OCI-LY1 (cell line): ENCODE measurements at regions not wholly inside any gene's neighbourhood (a gene's known extent, or its start where the extent isn't known, plus 50 kb on each side); places are given as distances from the start of the nearest gene placed in this dataset.

Experiments used
- H2AFZ ChIP-seq: fragments of 200-600 bp; sonication (generic), shearing (Covaris generic); 2 replicates; pipeline ENCODE4 v1.6.0; 2014; ENCODE audit warnings: antibody characterized with exemption, mild to moderate bottlenecking, low read length
- H3F3A ChIP-seq: fragments of 200-600 bp; sonication (generic), shearing (Covaris generic); 2 replicates; pipeline ENCODE4 v1.6.0; 2014; ENCODE audit warnings: mild to moderate bottlenecking, antibody characterized with exemption, low read length, moderate library complexity; ENCODE audit not compliant: insufficient read depth
- H3K27ac ChIP-seq: fragments of 200-600 bp; sonication (generic); 2 replicates; pipeline ENCODE4 v1.5.1; 2014; ENCODE audit warnings: low read length, mixed run types, mild to moderate bottlenecking, low read depth; ENCODE audit not compliant: poor library complexity, severe bottlenecking
- H3K27me3 ChIP-seq: fragments of 200-600 bp; sonication (generic); 2 replicates; pipeline ENCODE4 v1.6.0; 2014; ENCODE audit warnings: antibody characterized with exemption, mild to moderate bottlenecking, low read length, moderate library complexity; ENCODE audit not compliant: insufficient read depth
- H3K36me3 ChIP-seq: fragments of 200-600 bp; sonication (generic); 2 replicates; pipeline ENCODE4 v1.6.1; 2014; ENCODE audit warnings: mild to moderate bottlenecking, antibody characterized with exemption, low read length, moderate library complexity, mixed read lengths; ENCODE audit not compliant: insufficient read depth
- H3K4me1 ChIP-seq: fragments of 200-600 bp; sonication (generic); 2 replicates; pipeline ENCODE4 v1.5.1; 2014; ENCODE audit warnings: mild to moderate bottlenecking, low read length, moderate library complexity; ENCODE audit not compliant: insufficient read depth, severe bottlenecking
- H3K4me2 ChIP-seq: fragments of 200-600 bp; sonication (generic), shearing (Covaris generic); 2 replicates; pipeline ENCODE4 v1.6.1; 2014; ENCODE audit warnings: low read length
- H3K4me3 ChIP-seq: fragments of 200-600 bp; sonication (generic); 2 replicates; pipeline ENCODE4 v1.5.1; 2014; ENCODE audit warnings: low read length, low read depth, mild to moderate bottlenecking, mixed read lengths; ENCODE audit not compliant: poor library complexity, severe bottlenecking
- H3K79me2 ChIP-seq: fragments of 200-600 bp; shearing (Covaris generic); 2 replicates; pipeline ENCODE4 v1.6.1; 2016; ENCODE audit warnings: mixed run types, low read length, mixed read lengths; ENCODE audit not compliant: insufficient read depth
- H3K9ac ChIP-seq: fragments of 200-600 bp; sonication (generic), shearing (Covaris generic); 2 replicates; pipeline ENCODE4 v1.6.1; 2014; ENCODE audit warnings: mild to moderate bottlenecking, low read length, mixed read lengths
- H3K9me2 ChIP-seq: fragments of 200-600 bp; sonication (generic), shearing (Covaris generic); 2 replicates; pipeline ENCODE4 v1.6.1; 2014; ENCODE audit warnings: low read depth, mild to moderate bottlenecking, low read length, mixed read lengths
- H3K9me3 ChIP-seq: fragments of 200-600 bp; shearing (Covaris generic); 2 replicates; pipeline ENCODE4 v1.6.1; 2014; ENCODE audit warnings: low read length, mixed read lengths
- H4K20me1 ChIP-seq: fragments of 200-600 bp; sonication (generic), shearing (Covaris generic); 2 replicates; pipeline ENCODE4 v1.6.0; 2016; ENCODE audit warnings: mild to moderate bottlenecking, low read length; ENCODE audit not compliant: insufficient read depth
- CTCF ChIP-seq: fragments of 200-600 bp; sonication (generic), shearing (Covaris generic); IDR thresholded peaks from 2 replicates; pipeline ENCODE4 v1.5.1; 2017; ENCODE audit warnings: mild to moderate bottlenecking, antibody characterized with exemption, low read length, moderate library complexity, mixed read lengths
- EZH2 ChIP-seq: fragments of 200-600 bp; sonication (generic), shearing (Covaris generic); IDR thresholded peaks from 2 replicates; pipeline ENCODE4 v1.8.0; 2017; ENCODE audit warnings: borderline replicate concordance, mixed run types, mild to moderate bottlenecking, antibody characterized with exemption, low read length, moderate library complexity, mixed read lengths

GRCh38 chr12:30043151-30043847 lies 259.6 kb upstream of the TMTC1 start:
- TF ChIP-seq CTCF, result no peak
- TF ChIP-seq EZH2, result no peak
- no peak overlapping the region for H3K4me2 ChIP-seq
- no peak overlapping the region for H3K4me3 ChIP-seq
- no peak overlapping the region for H3K9ac ChIP-seq
- H3K27me3 ChIP-seq, result no peaks in the 10 kb centered on the region
- H2AFZ ChIP-seq, result no peak overlapping the region
- no peaks in the 10 kb centered on the region for H4K20me1 ChIP-seq
- no peaks in the 10 kb centered on the region for H3K9me2 ChIP-seq
- no peaks in the 10 kb centered on the region for H3K9me3 ChIP-seq
- H3K36me3 ChIP-seq, result no peaks in the 10 kb centered on the region
- H3F3A ChIP-seq, result no peaks in the 10 kb centered on the region
- H3K79me2 ChIP-seq, result no peaks in the 10 kb centered on the region
- H3K27ac ChIP-seq, result no peak overlapping the region
- H3K4me1 ChIP-seq, result no peaks in the 10 kb centered on the region

- no peak overlapping the region for H3K9ac ChIP-seq
- no peaks in the 10 kb centered on the region for H3K27me3 ChIP-seq
- no peaks in the 10 kb centered on the region for H3K79me2 ChIP-seq
- H3K4me2 ChIP-seq, result no peak overlapping the region
- H3K36me3 ChIP-seq, result no peaks in the 10 kb centered on the region
- no peaks in the 10 kb centered on the region for H3K9me2 ChIP-seq
- H2AFZ ChIP-seq, result no peak overlapping the region
- no peaks in the 10 kb centered on the region for H3F3A ChIP-seq
- no peaks in the 10 kb centered on the region for H3K4me1 ChIP-seq
- no peak overlapping the region for H3K4me3 ChIP-seq
- TF ChIP-seq EZH2, result no peak
- no peak for TF ChIP-seq CTCF
- H4K20me1 ChIP-seq, result no peaks in the 10 kb centered on the region
- no peak overlapping the region for H3K27ac ChIP-seq
- H3K9me3 ChIP-seq, result no peaks in the 10 kb centered on the region
These were observed 257.4 kb upstream of the TMTC1 start for GRCh38 chr12:30041096-30041495.

- no peak overlapping the region for H3K27ac ChIP-seq
- no peaks in the 10 kb centered on the region for H3K9me2 ChIP-seq
- no peak overlapping the region for H3K4me3 ChIP-seq
- H3K79me2 ChIP-seq, result no peaks in the 10 kb centered on the region
- no peak overlapping the region for H2AFZ ChIP-seq
- H3K4me1 ChIP-seq, result no peaks in the 10 kb centered on the region
- H3K9ac ChIP-seq, result no peak overlapping the region
- H3K9me3 ChIP-seq, result no peaks in the 10 kb centered on the region
- H3K27me3 ChIP-seq, result no peaks in the 10 kb centered on the region
- no peaks in the 10 kb centered on the region for H3F3A ChIP-seq
- H4K20me1 ChIP-seq, result no peaks in the 10 kb centered on the region
- no peak for TF ChIP-seq EZH2
- no peak for TF ChIP-seq CTCF
- no peak overlapping the region for H3K4me2 ChIP-seq
- H3K36me3 ChIP-seq, result no peaks in the 10 kb centered on the region
These were observed 247.1 kb upstream of the TMTC1 start for GRCh38 chr12:30030693-30031374.
